NCI-H345 (cell line): ENCODE measurements at regions not wholly inside any gene's neighbourhood (a gene's known extent, or its start where the extent isn't known, plus 50 kb on each side); places are given as distances from the start of the nearest gene placed in this dataset.

Experiments used
- DNase-seq: peaks from one replicate; lab custom pipeline; 2025; lab: John Stamatoyannopoulos, UW

GRCh38 chr20:20933142-20933958 lies 172.8 kb downstream of the LINC00237 start:
- DNase-seq = no peak

DNA sequence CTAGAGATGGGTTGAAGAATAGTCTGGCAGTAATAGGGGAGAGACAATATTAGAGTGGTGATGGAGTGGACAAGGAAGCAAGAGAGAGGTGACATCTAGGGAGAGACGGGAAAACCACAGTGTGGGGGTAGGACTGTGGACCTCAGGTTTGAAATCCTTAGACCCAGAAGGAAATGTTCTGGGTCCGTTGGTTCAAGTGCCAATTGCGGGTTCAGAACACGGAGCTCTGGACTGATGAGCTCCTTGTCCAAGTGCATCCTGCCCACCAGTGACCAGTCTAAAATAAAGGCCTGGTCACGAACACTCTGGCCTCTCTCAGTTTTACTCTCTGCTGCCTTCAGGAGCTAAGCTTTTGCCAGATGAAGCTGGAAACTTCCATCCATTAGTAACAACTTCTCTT lies 174.0 kb downstream of the LINC00237 start:
- no peak for DNase-seq

DNA sequence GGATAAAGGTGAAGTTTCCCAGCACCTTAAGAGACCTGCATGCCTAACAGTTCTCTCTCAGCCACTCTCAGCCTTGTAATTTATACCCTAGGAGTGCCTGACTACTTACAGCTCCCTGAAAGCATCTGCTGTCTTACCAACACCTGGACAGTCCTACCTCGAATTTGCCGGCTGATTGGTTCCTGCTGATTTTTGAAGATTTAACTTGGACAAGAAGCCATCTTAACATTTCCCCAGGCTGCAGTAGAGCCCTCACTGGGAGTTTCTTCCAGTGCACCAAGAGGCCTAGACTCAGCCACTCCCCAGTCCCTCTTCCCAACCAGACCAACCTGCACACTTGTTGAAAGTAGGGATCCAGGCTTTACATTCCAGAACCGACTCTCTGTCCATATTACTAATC lies 174.5 kb downstream of the LINC00237 start:
- DNase-seq = no peak

DNA sequence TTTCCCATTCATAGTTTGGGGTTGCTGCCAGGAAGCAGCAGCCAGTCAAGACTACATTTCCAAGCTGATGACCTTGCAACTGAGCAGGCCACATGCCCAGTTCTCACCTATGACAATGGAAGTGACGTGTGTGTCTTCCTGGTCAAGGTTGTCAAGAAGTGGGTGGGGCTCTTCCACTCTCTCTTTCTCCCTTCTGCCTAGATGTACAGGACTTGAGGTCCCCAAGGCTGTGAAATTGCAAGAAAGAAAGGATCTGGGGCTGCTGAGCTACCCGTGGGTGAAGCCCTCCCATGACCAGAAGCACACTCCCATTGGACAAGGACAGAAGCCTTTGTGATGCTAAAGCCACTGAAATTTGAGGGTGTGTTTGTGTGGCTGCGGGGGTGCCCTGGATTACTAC lies 175.1 kb downstream of the LINC00237 start:
- DNase-seq = no peak

- DNase-seq = no peak
Measured at GRCh38 chr20:20930500-20930899, 175.7 kb downstream of the LINC00237 start.

DNA sequence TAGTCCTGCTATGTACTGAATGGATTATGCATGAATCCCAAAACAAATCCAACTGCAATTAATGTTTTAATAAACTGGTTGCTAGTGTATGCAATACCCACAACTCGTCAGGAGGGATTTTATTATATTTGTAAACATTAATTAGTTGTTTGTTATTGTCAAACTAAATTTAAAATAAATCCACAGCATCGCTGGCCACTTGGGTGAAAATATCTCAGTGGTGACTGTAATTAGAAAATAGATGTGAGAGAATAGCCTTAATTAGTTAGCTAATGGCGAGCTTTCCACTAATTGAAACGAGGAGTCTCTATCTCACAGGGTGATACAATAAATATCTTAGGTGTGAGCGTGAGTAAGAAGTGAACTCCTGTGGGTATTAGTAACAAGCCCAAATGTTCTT lies 176.8 kb downstream of the LINC00237 start:
- DNase-seq = no peak

DNA sequence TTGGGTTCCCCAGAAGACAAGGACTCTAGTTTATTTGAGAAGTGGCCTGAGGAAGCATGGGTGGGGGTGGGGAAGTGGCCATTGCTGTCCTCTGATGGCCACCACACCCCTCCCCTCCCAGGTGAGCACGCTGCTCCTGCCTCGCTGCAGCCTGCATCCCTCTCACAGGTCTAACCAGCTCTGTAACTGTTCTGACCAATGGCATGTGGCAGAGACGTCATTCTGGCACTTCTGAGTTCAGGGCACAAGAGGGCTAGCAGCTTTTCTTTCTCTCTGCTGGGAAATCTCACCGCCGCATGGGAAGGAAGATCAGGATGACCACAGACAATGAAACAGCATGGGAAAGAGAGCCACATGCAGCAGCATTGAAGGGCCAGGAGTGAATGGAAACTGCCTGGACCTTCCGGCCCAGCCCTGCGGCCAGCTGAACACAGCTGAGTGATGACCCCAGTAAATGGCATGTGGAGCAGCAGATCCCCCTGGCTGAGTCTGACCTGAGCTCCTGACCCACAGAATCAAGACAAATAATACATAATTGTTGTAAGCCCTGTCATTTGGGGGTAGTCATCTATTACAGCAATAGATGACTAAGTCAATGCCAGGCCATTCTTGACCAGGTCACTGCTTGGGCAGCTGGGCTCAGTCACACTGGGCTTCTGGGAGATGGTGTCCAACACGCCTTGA lies 179.8 kb downstream of the LINC00237 start:
- DNase-seq = no peak

DNA sequence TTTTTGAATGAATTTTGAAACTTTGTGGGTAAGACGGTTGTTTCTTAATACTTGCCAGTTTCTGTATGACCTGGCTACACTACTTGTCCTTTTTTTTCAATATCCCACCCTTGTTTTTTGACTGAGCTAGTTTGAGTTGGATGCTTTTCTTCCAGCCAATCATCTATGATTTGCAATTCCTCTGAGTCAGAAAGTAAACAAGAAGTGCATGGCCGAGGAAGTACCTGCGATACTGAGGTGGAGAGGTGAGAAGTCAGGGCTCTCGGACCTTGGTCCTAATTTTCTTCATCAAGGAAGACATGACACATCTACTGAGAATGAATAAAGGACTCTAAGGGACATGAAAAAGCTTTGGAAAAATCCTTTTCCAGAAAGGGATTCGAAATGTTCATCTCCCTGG lies 185.7 kb downstream of the LINC00237 start:
- DNase-seq = no peak

DNA sequence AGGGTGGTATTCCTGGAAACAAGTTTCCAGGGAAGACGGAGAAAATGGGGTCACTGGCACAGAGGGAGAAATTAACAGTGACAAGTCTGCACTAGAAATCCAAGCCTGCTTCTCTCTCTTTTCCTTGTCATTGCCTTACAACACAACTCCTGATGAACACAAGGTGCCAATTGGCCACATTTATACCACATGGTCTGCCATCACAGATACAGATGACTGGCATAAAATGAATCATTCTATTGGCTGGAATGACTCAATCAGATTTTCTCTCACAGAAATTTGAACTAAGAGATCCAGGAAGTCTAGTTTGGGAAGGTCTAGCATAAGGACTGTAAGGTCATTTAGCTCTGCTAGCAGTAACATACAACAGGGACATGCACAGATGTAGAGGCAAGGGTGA lies 190.3 kb downstream of the LINC00237 start:
- DNase-seq = no peak

DNA sequence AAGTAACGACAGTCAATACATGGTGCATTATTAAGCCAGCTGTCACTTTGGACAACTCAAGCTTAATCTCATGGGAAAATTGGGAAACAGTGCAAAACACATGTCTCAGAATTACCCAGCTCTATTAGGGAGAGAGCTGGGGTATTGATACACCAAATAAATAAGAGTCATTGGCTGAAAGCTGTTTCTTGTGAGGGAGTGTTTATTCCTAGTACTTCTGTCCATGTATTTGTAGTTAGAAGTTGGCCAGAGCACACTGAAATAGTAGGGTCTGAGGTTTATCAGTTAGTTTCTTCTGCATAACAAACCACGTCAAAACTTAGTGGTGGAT lies 192.0 kb upstream of the RALGAPA2 start:
- no peak for DNase-seq

GRCh38 chr20:20903773-20904500 lies 191.5 kb upstream of the RALGAPA2 start:
- no peak for DNase-seq

- no peak for DNase-seq
Measured at GRCh38 chr20:20897922-20898321, 185.5 kb upstream of the RALGAPA2 start.

DNA sequence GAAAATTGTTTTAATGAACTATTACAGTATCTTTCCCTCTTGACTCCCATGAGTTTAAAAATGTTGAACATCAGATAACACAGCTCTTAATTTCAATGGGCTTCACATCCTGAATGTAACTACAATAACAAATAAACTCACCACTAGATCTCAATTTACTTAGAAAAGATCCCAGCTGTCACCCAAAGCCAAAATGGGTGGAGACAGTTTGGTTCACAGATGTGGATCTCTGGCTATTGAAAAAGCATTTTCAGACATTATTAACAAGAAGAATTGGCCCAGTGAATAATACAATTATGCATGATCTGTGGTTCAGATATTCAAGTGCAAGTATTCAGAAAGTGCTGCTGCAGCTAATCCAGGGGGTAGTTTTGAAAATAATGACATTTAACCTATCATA lies 184.7 kb upstream of the RALGAPA2 start:
- DNase-seq = no peak

- DNase-seq = no peak
Measured at GRCh38 chr20:20896606-20897005, 184.2 kb upstream of the RALGAPA2 start.

- DNase-seq = no peak
Measured at GRCh38 chr20:20895537-20895936, 183.1 kb upstream of the RALGAPA2 start.

DNA sequence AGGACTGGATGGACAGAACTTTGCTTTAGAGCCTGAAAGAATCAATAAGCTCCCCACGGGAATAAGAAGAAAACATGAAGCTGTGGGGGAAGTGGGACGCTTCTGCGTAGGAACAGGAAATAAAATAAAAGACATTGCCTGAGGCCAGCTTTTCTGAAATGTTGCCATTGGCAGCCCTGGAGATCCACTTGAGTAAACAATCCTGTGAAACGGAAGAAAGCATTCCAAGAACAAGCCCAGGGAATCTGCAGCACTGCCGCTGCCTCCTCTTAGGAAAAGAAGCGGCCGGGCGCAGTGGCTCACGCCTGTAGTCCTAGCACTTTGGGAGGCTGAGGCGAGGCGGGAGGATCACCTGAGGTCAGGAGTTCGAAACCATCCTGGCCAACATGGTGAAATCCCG lies 182.3 kb upstream of the RALGAPA2 start:
- no peak for DNase-seq

GRCh38 chr20:20894280-20894679 lies 181.8 kb upstream of the RALGAPA2 start:
- no peak for DNase-seq

DNA sequence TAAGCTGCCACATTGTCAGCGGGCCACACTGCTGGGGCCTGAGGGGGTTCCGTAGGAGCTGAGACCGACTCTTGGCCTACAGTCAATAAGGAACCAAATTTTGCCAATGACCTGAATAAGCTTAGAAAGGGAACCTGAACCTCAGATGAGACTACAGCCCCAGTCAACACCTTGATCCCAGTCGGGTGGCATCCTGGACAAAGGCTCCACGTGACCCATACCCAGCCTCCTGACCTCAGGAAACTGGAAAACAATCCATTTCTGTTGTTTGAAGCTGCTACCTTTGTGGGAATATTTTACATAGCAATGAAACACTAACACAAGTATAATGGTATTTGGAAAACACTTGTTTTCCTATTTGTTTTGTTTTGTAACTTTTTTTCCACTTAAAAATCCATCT lies 179.9 kb upstream of the RALGAPA2 start:
- no peak for DNase-seq

DNA sequence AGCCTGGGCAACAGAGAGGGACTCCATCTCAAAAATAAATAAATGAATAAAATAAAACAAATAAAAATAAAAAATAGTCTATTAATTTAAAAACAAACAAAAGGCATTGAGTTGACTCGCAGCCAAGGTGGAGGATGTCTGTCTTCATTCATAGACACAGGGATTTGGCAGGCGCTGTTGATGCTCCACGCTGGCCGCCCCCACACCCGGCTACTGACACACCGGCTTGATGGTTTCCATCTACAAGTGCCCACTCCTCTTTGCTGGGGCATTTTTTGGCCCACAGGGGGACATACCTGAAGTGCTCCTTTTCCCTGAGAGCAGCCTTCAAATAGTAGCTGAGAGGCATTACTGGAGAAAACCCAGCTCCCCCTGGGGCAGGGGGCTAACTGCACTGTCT lies 178.3 kb upstream of the RALGAPA2 start:
- DNase-seq = no peak

- no peak for DNase-seq
Measured at GRCh38 chr20:20888936-20889335, 176.5 kb upstream of the RALGAPA2 start.

DNA sequence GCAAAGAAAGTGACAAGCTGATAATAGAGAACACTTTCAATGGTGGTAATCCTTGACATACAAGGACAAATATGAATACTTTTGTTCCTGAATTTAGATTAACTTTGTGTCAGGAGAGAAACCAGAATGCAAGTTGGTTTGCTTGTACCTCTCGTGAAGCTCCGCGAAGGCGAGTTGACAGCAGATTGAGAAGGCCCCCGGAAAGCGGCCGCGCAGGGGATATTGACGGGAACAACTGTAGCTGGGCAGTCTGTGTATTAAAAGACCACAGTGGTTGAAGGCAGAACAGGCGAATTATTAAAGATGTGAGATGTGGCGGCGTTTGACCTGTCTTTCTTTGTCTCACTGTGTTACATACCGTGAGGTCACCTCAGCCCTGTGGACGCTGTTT lies 175.8 kb upstream of the RALGAPA2 start:
- DNase-seq = no peak

DNA sequence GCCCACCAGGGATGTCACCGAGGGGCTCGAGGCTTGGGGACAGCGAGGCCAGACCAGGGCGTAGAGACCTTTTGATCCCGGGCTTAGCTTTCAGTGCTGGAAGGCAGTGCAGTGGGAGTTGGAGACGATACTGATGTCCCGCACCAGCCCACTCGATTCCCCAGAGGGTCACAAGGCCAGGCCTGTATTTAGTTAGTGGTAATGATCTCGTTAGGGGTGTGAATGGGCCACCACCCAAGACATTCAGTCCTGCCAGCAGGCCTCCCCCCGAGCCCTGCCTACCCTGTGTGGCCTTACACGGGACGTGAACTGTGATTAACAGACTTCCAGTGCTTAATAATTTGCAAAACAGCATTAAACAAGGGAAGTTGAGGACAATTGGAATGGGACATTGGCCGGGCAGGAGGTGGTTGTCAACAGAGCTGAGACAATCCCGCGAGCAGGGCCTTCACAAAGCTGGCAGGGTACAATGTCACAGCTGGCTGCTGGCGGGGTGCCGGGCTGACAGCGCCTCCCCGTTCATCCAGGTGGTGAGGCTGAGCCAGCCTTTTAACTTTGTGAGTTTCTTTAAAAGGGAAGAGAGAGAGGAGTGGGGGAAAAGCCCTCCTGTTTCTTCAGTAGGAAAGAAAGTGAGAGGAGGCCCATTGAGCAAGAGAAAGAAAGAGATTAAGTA lies 175.3 kb upstream of the RALGAPA2 start:
- peak; percentile 71 for DNase-seq

DNA sequence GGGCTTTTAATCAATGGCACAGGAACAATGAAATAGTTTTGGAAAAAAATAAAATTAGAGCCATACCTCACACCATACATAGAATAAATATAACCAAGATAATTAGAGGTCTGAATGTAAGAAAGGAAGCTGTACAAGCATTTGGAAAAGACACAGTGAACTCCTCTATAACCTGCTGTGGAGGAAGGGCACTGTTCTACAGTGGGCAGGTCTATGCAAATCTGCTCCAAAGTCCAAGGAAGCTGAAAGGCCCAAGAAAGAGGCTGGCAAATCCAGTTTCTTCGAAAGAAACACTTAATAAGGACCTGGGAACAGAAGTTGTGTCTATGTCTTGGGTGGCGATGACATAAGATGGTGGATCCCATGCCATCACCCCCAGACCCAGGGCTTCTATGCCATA lies 169.4 kb upstream of the RALGAPA2 start:
- no peak for DNase-seq
